Raji (cell line): ENCODE measurements at regions not wholly inside any gene's neighbourhood (a gene's known extent, or its start where the extent isn't known, plus 50 kb on each side); places are given as distances from the start of the nearest gene placed in this dataset.

Experiments
- POLR2A ChIP-seq: IDR thresholded peaks from 2 replicates; pipeline ENCODE4 v1.6.1; 2011; ENCODE audit warnings: low read depth, low read length, control low read depth; ENCODE audit not compliant: insufficient read depth

DNA sequence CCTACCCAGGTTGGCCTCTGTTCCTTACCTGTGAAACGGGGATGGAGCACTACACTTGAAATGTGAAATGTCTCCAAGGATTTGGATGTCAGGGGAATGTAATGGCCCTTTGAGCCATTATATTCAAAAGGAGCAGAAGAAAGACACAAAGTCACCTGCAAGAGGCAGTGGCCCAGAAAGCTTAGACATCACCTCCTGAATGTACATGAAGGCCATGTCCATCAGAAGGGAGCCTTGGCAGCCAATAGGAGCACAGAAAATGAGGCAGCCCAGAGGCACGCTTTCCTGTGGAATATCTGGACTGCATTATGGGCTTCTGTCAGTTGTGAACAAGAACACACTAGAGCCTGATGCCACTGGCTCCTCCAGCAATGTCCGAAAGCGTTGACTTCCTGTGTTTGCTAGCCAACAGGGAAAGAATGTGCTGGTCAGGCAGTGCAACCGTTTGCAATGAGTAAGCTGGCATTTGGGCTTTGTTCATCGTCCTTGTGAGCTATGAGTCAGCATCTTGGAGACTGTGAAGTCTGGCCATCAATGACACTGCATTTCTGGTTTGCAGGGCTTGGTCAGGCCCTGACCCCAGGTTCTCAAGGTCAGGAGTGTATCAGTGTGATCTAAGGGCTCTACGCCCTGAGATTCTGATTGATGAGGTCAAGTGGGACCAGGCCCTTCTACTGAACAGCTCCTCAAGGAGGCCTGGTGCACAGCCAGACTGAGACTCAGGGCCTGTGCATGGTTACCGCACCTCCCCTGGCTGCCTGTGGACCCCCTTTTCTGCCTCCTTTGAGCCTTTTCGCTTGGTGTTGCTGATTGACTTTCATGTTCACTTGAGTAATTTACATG, 222.4 kb downstream of the RPS24 start:
- no peak for TF ChIP-seq POLR2A

GRCh38 chr10:78258323-78259030, 224.8 kb downstream of the RPS24 start:
- TF ChIP-seq POLR2A, result no peak

DNA sequence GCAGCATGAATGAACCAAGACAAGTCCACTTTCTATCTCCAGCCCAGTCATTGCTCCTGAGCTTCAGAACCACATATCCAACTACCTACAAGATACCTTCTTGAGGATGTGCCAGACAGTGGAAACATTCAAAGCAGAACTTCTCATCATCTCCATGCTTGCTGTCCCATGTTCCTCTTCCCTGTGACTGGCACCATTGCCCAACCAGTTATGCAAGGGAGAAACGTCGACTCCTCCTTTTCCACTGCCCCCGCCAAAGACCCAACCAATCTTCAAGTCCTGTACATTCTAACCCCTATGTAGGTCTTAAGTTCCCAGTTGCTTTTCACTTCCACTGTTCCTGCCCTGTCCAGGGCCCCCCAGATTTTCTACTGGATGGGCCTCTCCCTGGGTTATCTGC, 225.7 kb downstream of the RPS24 start:
- TF ChIP-seq POLR2A, result no peak

- no peak for TF ChIP-seq POLR2A
Observed at GRCh38 chr10:78260141-78260540, 226.5 kb downstream of the RPS24 start.

GRCh38 chr10:78260680-78261079, 227.0 kb downstream of the RPS24 start:
- no peak for TF ChIP-seq POLR2A

- TF ChIP-seq POLR2A, result no peak
Observed at GRCh38 chr10:78261291-78261690, 227.6 kb downstream of the RPS24 start.

GRCh38 chr10:78262860-78263259, 229.2 kb downstream of the RPS24 start:
- no peak for TF ChIP-seq POLR2A

DNA sequence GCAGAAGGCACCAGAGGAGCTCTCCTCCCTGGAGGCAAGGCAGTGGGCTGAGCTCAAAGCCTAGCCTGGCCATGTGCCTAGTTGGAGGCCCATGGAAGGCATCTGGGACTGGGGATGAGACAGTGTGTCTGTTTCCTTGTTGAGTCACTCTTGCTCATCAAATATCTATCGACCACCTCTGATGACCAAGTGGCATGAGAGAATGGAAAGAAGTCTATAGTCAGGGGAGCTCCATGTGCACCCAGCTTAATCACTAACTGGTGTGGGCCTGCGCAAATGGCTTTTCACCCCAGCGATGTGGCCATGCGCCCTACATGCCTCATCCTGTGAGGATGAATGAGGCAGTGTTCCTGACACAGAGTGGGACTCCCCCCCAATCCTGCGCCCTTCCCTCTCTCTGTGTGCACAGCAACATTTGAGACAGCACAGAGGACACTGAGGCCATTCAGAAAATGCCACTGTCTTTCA, 229.9 kb downstream of the RPS24 start:
- TF ChIP-seq POLR2A, result no peak

DNA sequence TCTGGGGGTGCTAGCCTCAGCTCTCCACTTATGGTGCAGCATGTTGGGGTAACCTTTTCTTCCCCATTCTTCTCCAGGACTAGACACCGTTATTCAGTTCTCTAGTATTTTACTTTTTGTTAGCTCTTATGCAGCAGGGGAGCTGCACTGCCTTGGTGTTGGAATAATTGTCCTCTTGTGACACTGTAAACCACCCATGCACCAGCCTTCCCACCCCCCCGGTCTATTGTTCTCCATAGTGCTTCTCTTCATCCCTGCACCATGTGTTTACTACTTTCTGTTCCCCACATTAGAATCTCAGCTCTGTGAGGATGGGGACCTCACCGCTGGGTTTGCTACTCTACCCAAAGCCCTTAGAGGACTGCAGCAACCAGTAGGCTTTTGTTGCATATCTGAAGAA, 230.7 kb downstream of the RPS24 start:
- no peak for TF ChIP-seq POLR2A

GRCh38 chr10:78266741-78267469, 233.2 kb downstream of the RPS24 start:
- TF ChIP-seq POLR2A, result no peak

GRCh38 chr10:78267598-78267997, 233.9 kb downstream of the RPS24 start:
- TF ChIP-seq POLR2A, result no peak

GRCh38 chr10:78269060-78269459, 235.4 kb downstream of the RPS24 start:
- TF ChIP-seq POLR2A, result no peak

DNA sequence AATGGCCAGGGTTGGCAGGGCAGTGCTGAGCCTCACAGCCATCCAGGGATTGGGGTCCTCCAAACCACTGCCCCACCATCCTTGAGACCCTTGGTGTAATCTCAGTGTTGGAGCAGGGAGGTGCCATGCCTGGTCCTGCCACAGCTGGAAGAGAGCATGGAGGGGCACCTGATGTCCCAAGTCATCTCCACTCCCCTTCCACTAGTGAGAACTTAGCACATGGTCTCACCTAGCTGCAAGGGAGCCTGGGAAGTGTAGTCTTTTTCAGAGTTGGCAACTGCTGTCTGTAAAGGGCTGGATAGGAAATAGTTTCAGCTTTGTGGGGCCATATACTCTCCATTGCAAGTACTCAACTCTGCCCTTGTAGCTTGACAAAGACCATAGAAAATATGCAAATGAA, 238.7 kb downstream of the RPS24 start:
- TF ChIP-seq POLR2A, result no peak

DNA sequence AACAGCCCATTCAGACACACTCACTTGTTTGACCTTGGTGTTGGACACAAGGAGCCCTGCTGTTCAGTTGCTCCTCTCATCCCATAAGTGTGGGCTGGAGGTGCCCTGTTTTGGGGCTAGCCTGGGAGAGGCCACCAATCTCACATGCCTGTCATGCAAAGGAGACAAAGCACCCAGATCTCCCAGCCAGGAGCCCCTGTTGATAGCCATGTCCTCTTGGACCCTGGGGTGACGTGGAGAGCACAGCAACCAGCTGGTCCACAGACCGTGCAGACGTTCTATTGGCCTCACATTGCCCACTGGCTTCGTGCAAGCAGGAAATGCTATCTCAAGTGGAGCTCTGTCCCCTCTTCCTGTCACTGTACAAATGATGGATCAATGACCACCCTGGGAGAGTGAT, 240.8 kb downstream of the RPS24 start:
- TF ChIP-seq POLR2A, result no peak

GRCh38 chr10:78276139-78276538, 242.5 kb downstream of the RPS24 start:
- TF ChIP-seq POLR2A, result no peak

DNA sequence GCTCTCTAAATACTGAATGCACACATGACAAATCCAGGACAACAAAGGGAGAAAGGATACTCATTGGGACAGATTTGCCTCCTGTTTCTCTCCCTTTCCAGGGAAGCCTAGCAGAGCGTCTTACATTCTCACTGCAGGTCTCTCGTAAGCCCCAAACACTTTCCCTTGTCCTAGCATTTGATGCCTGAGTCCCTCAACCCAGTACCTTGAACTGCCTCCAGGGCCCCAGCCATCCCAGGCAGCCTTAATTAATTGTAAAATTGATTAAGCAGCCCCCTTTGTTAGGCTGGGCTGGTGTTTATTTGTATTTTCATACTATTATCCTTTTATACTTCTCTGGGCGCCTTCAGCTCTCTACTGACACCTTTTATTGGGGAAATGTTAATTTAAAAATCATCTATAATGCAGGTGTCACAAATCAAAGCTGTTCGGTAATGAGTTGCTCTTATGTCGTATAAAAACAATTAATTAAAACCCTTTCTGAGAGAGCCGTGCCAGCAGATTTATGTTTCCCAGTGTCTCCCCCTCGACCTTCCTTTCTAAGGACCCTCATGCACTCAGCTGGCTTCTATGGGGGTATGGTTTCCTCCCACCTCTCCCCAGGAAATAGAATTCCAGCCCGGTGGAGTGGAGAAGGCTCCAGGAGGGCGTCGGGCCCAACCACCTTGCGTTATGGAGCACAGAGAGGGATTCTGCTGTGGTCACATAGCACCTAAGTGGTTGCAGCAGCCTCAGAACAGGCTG, 243.8 kb downstream of the RPS24 start:
- no peak for TF ChIP-seq POLR2A

- no peak for TF ChIP-seq POLR2A
Observed at GRCh38 chr10:78278058-78278404, 244.4 kb downstream of the RPS24 start.
